Loucy (cell line): ENCODE measurements at regions not wholly inside any gene's neighbourhood (a gene's known extent, or its start where the extent isn't known, plus 50 kb on each side); places are given as distances from the start of the nearest gene placed in this dataset.

Experiments used
- H2AFZ ChIP-seq: fragments of 200-600 bp; sonication (generic); 2 replicates; pipeline ENCODE4 v1.6.0; 2016; ENCODE audit warnings: antibody characterized with exemption, mild to moderate bottlenecking, low read length, moderate library complexity
- H3F3A ChIP-seq: fragments of 200-600 bp; 2 replicates; pipeline ENCODE4 v1.6.0; 2016; ENCODE audit warnings: antibody characterized with exemption, low read depth, mild to moderate bottlenecking
- H3K27me3 ChIP-seq: fragments of 200-600 bp; sonication (generic); 2 replicates; pipeline ENCODE4 v1.6.1; 2014; ENCODE audit warnings: low read length, mild to moderate bottlenecking; ENCODE audit not compliant: insufficient read depth, poor library complexity, severe bottlenecking
- H3K36me3 ChIP-seq: fragments of 200-600 bp; sonication (generic); 2 replicates; pipeline ENCODE4 v1.6.1; 2016; ENCODE audit warnings: low read length; ENCODE audit not compliant: insufficient read depth
- H3K4me1 ChIP-seq: fragments of 200-600 bp; sonication (generic); 2 replicates; pipeline ENCODE4 v1.5.1; 2014; ENCODE audit warnings: low read length, mild to moderate bottlenecking; ENCODE audit not compliant: insufficient read depth, poor library complexity, severe bottlenecking
- H3K4me2 ChIP-seq: fragments of 200-600 bp; sonication (generic); 2 replicates; pipeline ENCODE4 v1.6.0; 2014; ENCODE audit warnings: antibody characterized with exemption, low read length, low read depth, mild to moderate bottlenecking; ENCODE audit not compliant: poor library complexity, severe bottlenecking
- H3K4me3 ChIP-seq: fragments of 200-600 bp; sonication (generic); 2 replicates; pipeline ENCODE4 v1.5.1; 2014; ENCODE audit warnings: low read length, mild to moderate bottlenecking, mixed read lengths; ENCODE audit not compliant: poor library complexity, severe bottlenecking
- H3K79me2 ChIP-seq: fragments of 200-600 bp; sonication (generic); 2 replicates; pipeline ENCODE4 v1.6.1; 2014; ENCODE audit warnings: low read length; ENCODE audit not compliant: insufficient read depth
- H3K9ac ChIP-seq: fragments of 200-600 bp; sonication (generic); 2 replicates; pipeline ENCODE4 v1.6.0; 2014; ENCODE audit warnings: mild to moderate bottlenecking, low read depth, low read length, moderate library complexity; ENCODE audit not compliant: poor library complexity, severe bottlenecking
- H3K9me2 ChIP-seq: fragments of 200-600 bp; sonication (generic); replicated peaks from 2 replicates; pipeline ENCODE4 v1.6.1; 2016; ENCODE audit warnings: low read depth, low read length, mixed read lengths
- H3K9me3 ChIP-seq: fragments of 200-600 bp; sonication (generic); 2 replicates; pipeline ENCODE4 v1.6.1; 2014; ENCODE audit warnings: mild to moderate bottlenecking, antibody characterized with exemption, low read length, low read depth; ENCODE audit not compliant: insufficient read depth
- H4K20me1 ChIP-seq: fragments of 200-600 bp; sonication (generic); 2 replicates; pipeline ENCODE4 v1.6.0; 2014; ENCODE audit warnings: antibody characterized with exemption, low read length, mild to moderate bottlenecking; ENCODE audit not compliant: insufficient read depth, poor library complexity, severe bottlenecking
- EZH2phosphoT487 ChIP-seq: fragments of 200-600 bp; IDR thresholded peaks from 2 replicates; pipeline ENCODE4 v1.6.1; 2018; ENCODE audit warnings: antibody characterized with exemption, mild to moderate bottlenecking, moderate library complexity, borderline replicate concordance
- TF ChIP-seq, protein P1 (sequence below): fragments of 200-600 bp; sonication (generic); conservative IDR thresholded peaks from 2 replicates; pipeline ENCODE4 v1.5.1; 2014; ENCODE audit warnings: mild to moderate bottlenecking, antibody characterized with exemption, low read length

- H3F3A ChIP-seq = no peaks in the 10 kb centered on the region
- H2AFZ ChIP-seq = no peak overlapping the region
- H3K79me2 ChIP-seq = no peaks in the 10 kb centered on the region
- H3K9ac ChIP-seq = no peak overlapping the region
- no peaks in the 10 kb centered on the region for H4K20me1 ChIP-seq
- no peaks in the 10 kb centered on the region for H3K36me3 ChIP-seq
- no peaks in the 10 kb centered on the region for H3K9me3 ChIP-seq
- no peak overlapping the region for H3K4me3 ChIP-seq
- H3K9me2 ChIP-seq = no peaks in the 10 kb centered on the region
- H3K27me3 ChIP-seq = no peaks in the 10 kb centered on the region
- TF ChIP-seq, protein P1, sequence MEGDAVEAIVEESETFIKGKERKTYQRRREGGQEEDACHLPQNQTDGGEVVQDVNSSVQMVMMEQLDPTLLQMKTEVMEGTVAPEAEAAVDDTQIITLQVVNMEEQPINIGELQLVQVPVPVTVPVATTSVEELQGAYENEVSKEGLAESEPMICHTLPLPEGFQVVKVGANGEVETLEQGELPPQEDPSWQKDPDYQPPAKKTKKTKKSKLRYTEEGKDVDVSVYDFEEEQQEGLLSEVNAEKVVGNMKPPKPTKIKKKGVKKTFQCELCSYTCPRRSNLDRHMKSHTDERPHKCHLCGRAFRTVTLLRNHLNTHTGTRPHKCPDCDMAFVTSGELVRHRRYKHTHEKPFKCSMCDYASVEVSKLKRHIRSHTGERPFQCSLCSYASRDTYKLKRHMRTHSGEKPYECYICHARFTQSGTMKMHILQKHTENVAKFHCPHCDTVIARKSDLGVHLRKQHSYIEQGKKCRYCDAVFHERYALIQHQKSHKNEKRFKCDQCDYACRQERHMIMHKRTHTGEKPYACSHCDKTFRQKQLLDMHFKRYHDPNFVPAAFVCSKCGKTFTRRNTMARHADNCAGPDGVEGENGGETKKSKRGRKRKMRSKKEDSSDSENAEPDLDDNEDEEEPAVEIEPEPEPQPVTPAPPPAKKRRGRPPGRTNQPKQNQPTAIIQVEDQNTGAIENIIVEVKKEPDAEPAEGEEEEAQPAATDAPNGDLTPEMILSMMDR = no peak
- no peak for TF ChIP-seq EZH2phosphoT487
- H3K4me1 ChIP-seq = peaks cover 5% of the 10 kb centered on the region
- no peak overlapping the region for H3K4me2 ChIP-seq
Measured at GRCh38 chr6:154916857-154917256, 78.3 kb upstream of the TIAM2 start.

GRCh38 chr6:154917941-154918340 lies 77.2 kb upstream of the TIAM2 start:
- H2AFZ ChIP-seq = no peak overlapping the region
- no peak overlapping the region for H3K4me3 ChIP-seq
- no peak overlapping the region for H3K9ac ChIP-seq
- H3F3A ChIP-seq = no peaks in the 10 kb centered on the region
- no peaks in the 10 kb centered on the region for H3K36me3 ChIP-seq
- H3K27me3 ChIP-seq = no peaks in the 10 kb centered on the region
- no peaks in the 10 kb centered on the region for H3K79me2 ChIP-seq
- no peaks in the 10 kb centered on the region for H4K20me1 ChIP-seq
- TF ChIP-seq, protein P1 = no peak
- TF ChIP-seq EZH2phosphoT487 = no peak
- H3K9me3 ChIP-seq = no peaks in the 10 kb centered on the region
- peaks cover 5% of the 10 kb centered on the region for H3K4me1 ChIP-seq
- no peaks in the 10 kb centered on the region for H3K9me2 ChIP-seq
- no peak overlapping the region for H3K4me2 ChIP-seq

GRCh38 chr6:154919806-154920205 lies 75.3 kb upstream of the TIAM2 start:
- no peaks in the 10 kb centered on the region for H3F3A ChIP-seq
- no peak overlapping the region for H2AFZ ChIP-seq
- no peak overlapping the region for H3K9ac ChIP-seq
- no peaks in the 10 kb centered on the region for H3K9me3 ChIP-seq
- no peaks in the 10 kb centered on the region for H3K27me3 ChIP-seq
- peaks cover 5% of the 10 kb centered on the region for H3K4me1 ChIP-seq
- no peak overlapping the region for H3K4me2 ChIP-seq
- H3K9me2 ChIP-seq = no peaks in the 10 kb centered on the region
- H4K20me1 ChIP-seq = no peaks in the 10 kb centered on the region
- no peak overlapping the region for H3K4me3 ChIP-seq
- TF ChIP-seq EZH2phosphoT487 = no peak
- TF ChIP-seq, protein P1 = no peak
- no peaks in the 10 kb centered on the region for H3K79me2 ChIP-seq
- no peaks in the 10 kb centered on the region for H3K36me3 ChIP-seq
